DMS53 (cell line): ENCODE measurements at regions not wholly inside any gene's neighbourhood (a gene's known extent, or its start where the extent isn't known, plus 50 kb on each side); places are given as distances from the start of the nearest gene placed in this dataset.
"Not testable (repeated sequence)": the region's sequence is repeated elsewhere in the genome, so short reads cannot be mapped to it uniquely, and the experiment has no call there.

Experiments used
- DNase-seq: peaks from one replicate; lab custom pipeline; 2025; lab: John Stamatoyannopoulos, UW

DNA sequence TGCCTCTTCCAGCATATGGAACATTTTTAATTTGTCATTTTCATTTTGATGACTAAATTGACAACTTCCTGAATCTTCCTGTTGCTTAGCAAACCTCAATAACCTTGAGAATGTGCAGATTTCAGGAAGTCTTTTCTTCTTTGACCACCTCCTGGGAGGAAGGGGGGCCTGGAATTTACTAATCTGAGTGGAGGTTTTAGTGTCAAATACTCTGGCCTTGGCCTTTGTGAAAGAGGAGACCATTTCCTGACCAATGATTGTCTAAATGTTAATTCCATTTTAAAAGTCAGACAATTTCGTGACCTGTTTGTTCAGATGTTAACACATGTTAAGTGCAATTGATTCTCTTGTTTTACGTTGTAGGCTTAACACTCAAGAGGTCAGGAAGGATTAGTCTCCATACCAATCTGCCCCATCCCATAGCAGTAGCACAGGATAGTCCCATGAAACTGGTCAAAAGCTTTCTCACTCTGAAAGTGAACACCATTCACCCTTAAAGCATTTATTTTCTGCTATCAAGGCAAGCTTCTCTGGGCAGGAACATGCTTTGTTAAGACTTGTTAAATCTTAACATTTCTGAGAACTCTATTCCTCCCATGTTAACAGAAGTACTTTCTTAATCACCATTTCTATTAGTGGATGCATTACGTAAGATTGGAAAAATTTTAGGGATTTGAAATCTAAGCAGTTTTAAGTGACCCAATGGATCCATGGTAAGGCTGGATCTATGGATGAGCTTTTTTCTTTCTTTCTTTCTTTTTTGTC is 219.6 kb downstream of the RND3 start:
- DNase-seq, result peak; percentile 1

- no peak for DNase-seq
These were observed 220.5 kb downstream of the RND3 start for GRCh38 chr2:150266931-150267330.

- DNase-seq, result no peak
These were observed 223.0 kb downstream of the RND3 start for GRCh38 chr2:150264442-150264841.

DNA sequence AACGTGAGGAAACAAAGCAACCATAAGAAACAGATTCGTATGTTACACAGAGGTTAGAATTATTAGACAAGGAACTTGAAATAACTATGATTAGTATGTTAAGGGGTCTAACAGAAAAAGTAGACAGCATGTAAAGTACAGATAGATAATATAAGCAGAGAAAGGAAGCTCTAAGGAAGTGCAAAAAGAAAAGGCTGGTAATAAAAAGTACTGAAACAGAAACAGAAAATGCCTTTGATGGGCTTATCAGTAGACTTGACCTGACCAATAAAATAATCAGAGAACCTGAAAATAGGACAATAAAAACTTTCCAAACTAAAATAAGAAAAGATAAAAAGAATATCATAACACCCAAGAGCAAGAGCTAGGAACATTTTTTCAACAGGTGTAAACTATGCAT is 225.8 kb downstream of the RND3 start:
- no peak for DNase-seq

DNA sequence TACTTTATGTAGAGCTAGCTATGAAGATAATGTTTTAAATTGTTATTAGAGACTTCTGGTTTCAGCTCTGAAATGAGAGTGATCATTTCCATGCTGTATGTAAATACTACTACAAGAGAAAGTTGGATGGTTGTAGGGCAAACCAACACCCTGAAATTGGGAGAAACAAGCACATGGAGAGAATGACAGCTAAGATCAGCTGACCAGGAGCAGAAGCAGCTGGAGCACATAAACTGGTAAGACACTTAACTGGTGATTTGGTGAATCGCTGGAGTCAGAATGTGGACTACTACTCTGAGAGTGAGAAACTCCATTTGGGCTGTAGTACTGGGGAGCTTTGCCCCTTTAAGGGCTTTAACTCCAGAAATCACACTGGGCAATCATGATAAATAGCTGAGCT is 226.8 kb downstream of the RND3 start:
- no peak for DNase-seq

- no peak for DNase-seq
These were observed 227.7 kb downstream of the RND3 start for GRCh38 chr2:150259746-150260145.

- no peak for DNase-seq
These were observed 228.6 kb downstream of the RND3 start for GRCh38 chr2:150258781-150259307.

GRCh38 chr2:150256736-150257135 is 230.7 kb downstream of the RND3 start:
- no peak for DNase-seq

GRCh38 chr2:150255528-150255927 is 231.9 kb downstream of the RND3 start:
- DNase-seq, result no peak

DNA sequence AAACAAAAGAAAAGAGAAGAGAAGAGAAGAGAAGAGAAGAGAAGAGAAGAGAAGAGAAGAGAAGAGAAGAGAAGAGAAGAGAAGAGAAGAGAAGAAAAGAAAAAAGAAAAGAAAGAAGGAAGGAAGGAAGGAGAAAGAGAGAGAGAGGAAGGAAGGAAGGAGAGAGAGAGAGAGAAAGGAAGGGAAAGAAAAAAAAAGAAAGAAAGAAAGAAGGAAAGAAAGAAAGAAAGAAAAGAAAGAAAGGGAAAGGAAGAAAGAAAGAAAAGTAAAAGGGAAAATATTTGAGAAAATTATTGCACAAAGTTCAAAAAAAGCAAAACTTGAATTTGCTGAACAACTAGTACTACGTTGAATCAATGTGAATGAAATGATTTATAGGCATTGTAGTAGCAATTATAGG is 237.7 kb downstream of the RND3 start:
- DNase-seq, result not testable (repeated sequence)

GRCh38 chr2:150247481-150247880 is 240.0 kb downstream of the RND3 start:
- no peak for DNase-seq

GRCh38 chr2:150234787-150235446 is 252.6 kb downstream of the RND3 start:
- no peak for DNase-seq

DNA sequence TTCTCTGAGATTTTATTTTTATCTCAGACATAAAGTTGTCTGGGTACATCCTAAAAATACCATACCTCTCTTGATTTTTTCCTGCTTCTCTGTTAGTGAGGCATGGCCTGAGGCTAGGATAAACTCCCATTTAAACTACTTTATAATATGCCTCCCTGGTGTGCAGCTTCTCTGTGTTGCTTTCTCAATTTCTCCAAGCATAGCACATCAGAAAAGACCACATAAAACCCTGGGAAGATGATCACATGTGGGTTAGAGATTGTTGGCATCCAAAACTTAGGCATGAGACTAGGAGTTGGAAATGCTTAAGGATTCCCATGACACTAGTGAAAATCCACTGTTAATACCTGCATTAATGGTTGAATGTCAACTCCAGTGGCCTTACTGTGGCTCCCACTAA is 254.6 kb downstream of the RND3 start:
- no peak for DNase-seq

GRCh38 chr2:150232321-150232720 is 255.1 kb downstream of the RND3 start:
- DNase-seq, result no peak

DNA sequence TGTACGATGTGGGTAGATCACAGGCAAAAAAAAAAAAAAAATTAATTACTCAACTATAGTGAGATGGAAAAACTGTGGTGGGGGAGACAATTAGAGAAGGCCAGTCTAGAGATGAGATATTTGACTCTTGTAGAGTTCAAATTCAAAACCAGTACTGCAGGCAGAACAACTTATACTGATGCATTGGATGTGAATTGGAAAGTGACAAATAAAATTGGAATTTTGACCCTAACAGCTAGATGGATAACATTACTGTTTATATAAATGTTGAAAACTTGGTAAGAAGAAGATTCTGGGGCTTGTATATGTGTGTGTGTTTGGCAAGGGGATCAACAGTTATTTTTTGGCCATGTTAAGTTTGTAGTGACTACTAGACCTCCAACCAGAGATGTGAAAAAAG is 256.9 kb downstream of the RND3 start:
- DNase-seq, result no peak

DNA sequence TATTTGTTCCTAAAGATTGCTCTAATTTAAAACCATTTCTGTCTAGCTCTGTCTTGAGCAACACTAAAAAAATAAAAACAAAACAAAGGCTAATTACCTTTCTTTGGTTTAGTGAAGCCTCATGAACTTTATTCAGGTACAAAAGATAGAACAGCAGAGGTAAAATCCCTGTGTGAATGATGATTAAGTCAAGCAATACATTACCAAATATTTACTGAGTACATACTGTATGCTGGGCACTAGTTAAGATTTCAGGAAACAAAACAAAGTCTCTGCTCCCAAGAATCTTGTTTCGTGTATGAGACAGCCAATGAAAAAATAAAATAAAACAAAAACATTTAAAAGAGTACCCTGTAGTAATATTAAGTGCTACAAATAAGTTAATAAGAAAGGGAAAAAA is 257.5 kb downstream of the RND3 start:
- DNase-seq, result no peak

DNA sequence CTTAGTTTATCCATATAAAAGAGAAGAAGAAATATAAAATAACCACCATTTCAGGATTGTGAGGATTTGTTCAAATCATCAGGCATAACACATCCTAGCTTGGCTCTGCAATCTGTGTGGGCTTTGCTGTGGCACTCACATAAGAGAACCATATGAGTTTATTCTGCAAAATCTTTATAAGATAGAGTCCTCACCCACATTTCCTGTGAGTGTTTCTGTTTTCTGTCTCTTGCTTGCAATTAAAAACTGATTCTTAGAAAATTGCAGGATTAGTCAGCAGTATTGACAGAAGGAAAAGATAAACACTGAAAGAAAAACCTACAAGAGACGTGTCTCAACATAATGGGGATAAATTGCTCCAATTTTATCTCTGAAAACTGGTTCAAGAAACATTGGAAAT is 258.5 kb downstream of the RND3 start:
- DNase-seq, result peak; percentile 4

DNA sequence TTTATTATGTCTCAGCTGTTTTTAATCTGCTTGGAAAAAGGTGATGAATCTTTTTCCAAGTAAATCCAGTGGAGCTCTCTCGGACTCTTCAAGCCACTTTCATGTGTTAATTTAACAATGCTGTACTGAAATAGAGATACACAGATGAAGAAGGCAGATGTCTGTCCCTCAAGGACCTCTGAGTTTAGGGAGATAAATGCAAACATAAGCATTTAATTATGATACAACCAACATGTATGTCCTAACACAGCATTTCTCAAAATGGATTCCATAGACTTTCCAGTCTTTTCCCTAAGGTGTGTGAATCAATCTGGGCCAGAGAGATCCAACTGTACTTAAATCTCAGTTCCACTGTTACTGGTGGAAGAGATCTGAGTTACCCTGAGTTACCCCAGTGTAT is 262.4 kb downstream of the RND3 start:
- DNase-seq, result no peak

GRCh38 chr2:150224321-150224720 is 263.1 kb downstream of the RND3 start:
- no peak for DNase-seq

DNA sequence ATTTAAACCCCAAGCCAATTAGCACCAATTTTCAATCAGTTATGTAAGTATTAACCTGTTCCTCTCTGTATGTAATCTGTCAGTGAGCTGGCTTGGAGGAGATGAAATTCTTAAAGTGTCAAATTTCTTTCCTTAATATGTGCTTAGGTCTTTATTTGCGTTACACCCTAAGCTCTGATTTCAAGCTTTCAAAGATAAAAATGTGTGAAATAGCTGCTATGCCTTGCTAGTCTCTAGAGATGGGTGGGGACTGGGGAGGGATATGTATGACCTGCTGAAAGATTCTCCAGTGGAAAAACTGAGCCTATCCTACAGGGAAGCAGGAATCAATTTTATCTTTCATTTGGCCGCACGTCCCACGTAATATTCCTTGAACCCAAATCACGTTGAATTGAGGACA is 264.5 kb downstream of the RND3 start:
- DNase-seq, result no peak

DNA sequence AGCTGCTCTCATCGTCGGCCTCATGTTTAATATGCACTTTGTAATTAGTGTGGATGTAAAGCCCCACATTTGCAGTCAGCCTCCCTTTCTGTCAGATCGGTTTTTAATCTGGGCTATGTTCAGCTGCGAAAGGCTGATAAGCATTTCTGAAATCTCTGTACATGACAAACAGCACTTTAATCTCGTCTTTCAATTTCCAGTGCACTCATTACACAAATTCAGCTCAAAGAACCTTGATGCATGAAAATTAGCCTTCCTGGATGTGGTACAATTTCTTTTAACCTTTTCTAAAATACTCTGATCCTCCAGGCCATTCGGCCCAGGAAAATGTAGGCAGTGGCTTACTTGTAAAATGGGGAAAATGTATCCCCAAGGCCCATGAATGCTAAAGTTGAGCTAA is 265.1 kb downstream of the RND3 start:
- DNase-seq, result no peak

GRCh38 chr2:150219861-150220260 is 267.6 kb downstream of the RND3 start:
- no peak for DNase-seq

- no peak for DNase-seq
These were observed 272.4 kb downstream of the RND3 start for GRCh38 chr2:150215041-150215440.

GRCh38 chr2:150214626-150215025 is 272.8 kb downstream of the RND3 start:
- peak; percentile 14 for DNase-seq
